Mesodermal cell (in vitro differentiated cells): ENCODE measurements at regions not wholly inside any gene's neighbourhood (a gene's known extent, or its start where the extent isn't known, plus 50 kb on each side); places are given as distances from the start of the nearest gene placed in this dataset.
"Not testable (repeated sequence)": the region's sequence is repeated elsewhere in the genome, so short reads cannot be mapped to it uniquely, and the experiment has no call there.

ENCODE experiments used
- H3K27ac ChIP-seq: 2 replicates; pipeline ENCODE4 v1.7.0; 2013; ENCODE audit warnings: mild to moderate bottlenecking, low read depth, low read length, moderate library complexity; ENCODE audit not compliant: severe bottlenecking
- H3K36me3 ChIP-seq: 2 replicates; pipeline ENCODE4 v1.7.1; 2013; ENCODE audit warnings: mild to moderate bottlenecking, low read length, moderate library complexity; ENCODE audit not compliant: control insufficient read depth, insufficient read depth
- H3K4me1 ChIP-seq: one replicate; pipeline ENCODE4 v1.7.1; 2013; ENCODE audit warnings: mild to moderate bottlenecking, low read length; ENCODE audit not compliant: insufficient read depth, control insufficient read depth, poor library complexity, severe bottlenecking
- H3K4me3 ChIP-seq: 2 replicates; pipeline ENCODE4 v1.7.0; 2013; ENCODE audit warnings: low read length, control low read depth, mild to moderate bottlenecking; ENCODE audit not compliant: insufficient read depth, poor library complexity, severe bottlenecking; ENCODE audit errors: extremely low read depth
- H3K9me3 ChIP-seq: 2 replicates; pipeline ENCODE4 v1.7.1; 2013; ENCODE audit warnings: mild to moderate bottlenecking, low read length, moderate library complexity; ENCODE audit not compliant: control insufficient read depth
- WGBS, 2 experiments: methylation state at CpG; one replicate each; pipeline ENCODE4 v1.1.5; 2013; ENCODE audit warnings: missing lambda C conversion rate in 2 of 2; ENCODE audit not compliant: insufficient coverage in 2 of 2; 5-methylcytosine and 5-hydroxymethylcytosine counted together

DNA sequence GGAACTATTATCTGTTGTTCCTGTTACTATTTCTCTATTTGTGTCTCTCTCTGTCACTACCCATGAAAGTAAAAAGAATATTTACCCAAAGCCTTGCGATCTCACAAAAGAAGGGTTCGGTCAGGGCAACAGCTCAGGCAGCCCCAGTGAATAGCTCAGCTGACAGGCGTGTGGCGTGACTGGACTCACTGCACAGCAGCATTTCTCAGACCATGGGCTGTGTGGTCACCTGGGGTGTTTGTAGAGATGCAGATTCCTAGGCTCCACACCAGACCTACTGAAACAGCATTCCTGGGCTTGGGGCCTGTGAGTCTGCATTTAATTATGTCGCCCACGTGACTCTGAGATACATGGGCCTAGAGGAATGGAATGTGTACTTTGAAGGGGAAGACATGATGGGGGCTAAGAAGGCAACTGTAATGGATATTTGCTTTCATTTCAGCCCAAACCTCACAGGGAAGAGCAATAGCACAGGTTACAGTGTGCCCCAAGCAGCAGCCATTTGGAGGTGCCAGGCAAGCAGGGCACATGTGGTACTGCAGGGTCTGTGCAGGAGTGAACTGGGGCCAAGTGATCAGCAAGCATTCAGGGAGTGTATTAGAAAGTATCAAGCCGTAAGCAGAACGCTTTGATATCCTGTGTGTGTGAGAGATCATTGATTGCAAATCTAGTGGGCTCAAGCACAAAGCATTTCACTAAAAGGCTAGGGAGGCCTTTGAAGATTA lies 90.4 kb upstream of the RBMS1 start:
- H3K9me3 ChIP-seq = no peaks in the 10 kb centered on the region
- H3K4me1 ChIP-seq = peaks cover 33% of the 10 kb centered on the region
- WGBS, 2 experiments = 87 to 92% methylated on average over 4 to 6 of the region's 8 CpGs
- H3K36me3 ChIP-seq = no peaks in the 10 kb centered on the region
- no peak overlapping the region for H3K4me3 ChIP-seq
- H3K27ac ChIP-seq = peak overlapping the region; percentile 78

DNA sequence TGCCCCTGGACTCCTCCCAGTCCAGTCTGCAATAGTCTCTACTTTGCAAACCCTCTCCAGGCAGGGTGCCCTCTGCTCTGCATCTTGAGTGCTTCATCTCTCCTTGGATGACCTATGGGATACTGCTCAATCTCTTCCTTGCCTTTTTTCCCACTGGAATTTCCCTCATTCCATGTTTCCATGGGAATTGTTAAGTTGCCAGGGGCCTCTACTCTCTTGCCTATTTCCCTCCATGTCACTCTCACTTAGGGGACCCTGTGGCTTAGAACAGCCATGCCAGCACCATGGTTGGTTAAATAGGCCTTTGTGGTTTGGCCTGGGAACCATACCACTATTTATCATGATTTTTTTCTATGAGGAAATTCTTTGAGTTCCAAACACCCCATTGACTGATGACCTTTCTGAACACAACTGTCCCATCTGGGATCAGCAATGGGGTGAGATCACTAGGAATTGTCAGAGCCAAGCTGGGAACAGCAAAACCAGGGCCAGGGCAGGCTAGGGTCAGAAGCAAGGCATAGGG lies 91.4 kb upstream of the RBMS1 start:
- Histone ChIP-seq H3K27ac (no peak overlapping the region), H3K36me3 (no peaks in the 10 kb centered on the region), H3K4me3 (no peak overlapping the region), H3K9me3 (no peaks in the 10 kb centered on the region), H3K4me1 (peaks cover 33% of the 10 kb centered on the region)

DNA sequence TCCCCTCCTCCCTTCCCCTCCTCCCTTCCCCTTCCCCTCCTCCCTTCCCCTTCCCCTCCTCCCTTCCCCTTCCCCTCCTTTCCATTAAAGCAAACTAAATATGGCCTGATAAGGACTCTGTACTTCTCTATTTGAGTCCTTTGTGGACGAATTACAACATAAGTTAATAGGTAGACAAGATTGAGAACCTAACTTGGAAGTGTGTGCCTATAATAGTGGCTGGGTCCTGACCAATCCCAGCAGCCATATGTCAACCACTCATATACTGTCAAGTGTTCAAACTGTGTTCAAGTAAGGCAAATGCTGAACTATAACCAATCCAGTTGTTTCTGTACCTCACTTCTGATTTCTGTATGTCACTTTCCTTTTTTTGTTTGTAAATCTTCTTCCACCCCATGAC lies 97.1 kb upstream of the RBMS1 start:
- Histone ChIP-seq H3K9me3 (peaks cover 3% of the 10 kb centered on the region), H3K36me3 (no peaks in the 10 kb centered on the region), H3K27ac (no peak overlapping the region), H3K4me3 (no peak overlapping the region), H3K4me1 (no peaks in the 10 kb centered on the region)
- no CpG with 5 or more reads among the region's 1 CpG for WGBS, 2 experiments

DNA sequence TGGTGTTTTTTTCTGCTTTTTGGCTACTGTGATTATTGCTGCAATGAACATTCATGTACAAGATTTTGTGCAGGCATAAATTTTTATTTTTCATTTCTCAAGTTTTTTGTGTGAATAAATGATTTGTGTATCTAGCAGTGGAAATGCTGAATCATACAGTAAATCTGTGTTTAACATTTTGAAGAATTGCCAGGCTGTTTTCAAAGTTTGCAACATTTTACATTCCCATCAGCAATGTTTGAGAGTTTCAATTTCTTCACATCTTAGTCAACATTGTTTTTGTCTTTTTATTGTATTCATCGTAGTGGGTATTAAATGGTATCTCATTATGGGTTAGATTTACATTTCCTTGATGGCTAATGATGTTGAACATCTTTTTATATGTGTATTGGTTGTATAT lies 98.8 kb upstream of the RBMS1 start:
- no peak overlapping the region for H3K27ac ChIP-seq
- no peaks in the 10 kb centered on the region for H3K4me1 ChIP-seq
- no peaks in the 10 kb centered on the region for H3K36me3 ChIP-seq
- peaks cover 3% of the 10 kb centered on the region for H3K9me3 ChIP-seq
- no peak overlapping the region for H3K4me3 ChIP-seq
- WGBS, 2 experiments = no CpG with 5 or more reads among the region's 1 CpG

DNA sequence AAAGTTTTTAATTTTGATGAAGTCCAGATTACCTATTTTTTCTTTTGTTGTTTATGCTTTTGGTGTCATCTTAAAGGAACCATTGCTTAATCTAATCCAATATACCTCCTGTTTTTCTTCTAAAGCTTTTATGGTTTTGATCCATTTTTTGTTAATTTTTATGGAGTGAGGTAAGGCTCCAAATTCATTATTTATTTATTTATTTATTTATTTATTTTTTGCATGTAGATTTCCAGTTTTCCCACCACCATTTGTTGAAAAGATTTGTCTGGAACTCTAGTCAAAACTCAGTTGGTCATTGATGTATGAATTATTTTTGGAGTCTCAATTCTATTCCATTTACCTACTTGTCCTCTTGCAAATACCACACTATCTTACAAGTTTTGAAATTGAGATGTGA lies 99.4 kb upstream of the RBMS1 start:
- Histone ChIP-seq H3K4me1 (no peaks in the 10 kb centered on the region), H3K27ac (no peak overlapping the region), H3K4me3 (no peak overlapping the region), H3K9me3 (peaks cover 3% of the 10 kb centered on the region), H3K36me3 (no peaks in the 10 kb centered on the region)

DNA sequence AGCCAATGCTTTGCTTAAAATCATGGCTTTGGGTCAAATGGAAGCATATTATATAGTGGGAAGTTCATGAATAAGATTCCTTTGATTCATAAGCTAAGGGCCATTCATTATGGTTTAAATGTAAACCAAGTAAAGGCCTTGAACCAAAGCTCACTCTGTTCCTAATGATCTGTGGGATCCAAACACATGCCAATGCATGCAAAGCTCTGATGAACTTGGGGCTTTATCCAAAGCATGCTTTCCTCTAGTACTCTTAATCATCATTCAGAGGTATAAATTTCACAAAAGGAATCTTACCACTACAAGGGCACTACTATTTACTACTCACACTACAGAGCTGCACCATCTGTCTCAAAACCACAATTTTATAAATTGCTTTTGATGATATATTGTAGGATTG lies 102.8 kb upstream of the RBMS1 start:
- Histone ChIP-seq H3K4me3 (no peak overlapping the region), H3K27ac (no peak overlapping the region), H3K36me3 (no peaks in the 10 kb centered on the region), H3K4me1 (no peaks in the 10 kb centered on the region), H3K9me3 (no peaks in the 10 kb centered on the region)

DNA sequence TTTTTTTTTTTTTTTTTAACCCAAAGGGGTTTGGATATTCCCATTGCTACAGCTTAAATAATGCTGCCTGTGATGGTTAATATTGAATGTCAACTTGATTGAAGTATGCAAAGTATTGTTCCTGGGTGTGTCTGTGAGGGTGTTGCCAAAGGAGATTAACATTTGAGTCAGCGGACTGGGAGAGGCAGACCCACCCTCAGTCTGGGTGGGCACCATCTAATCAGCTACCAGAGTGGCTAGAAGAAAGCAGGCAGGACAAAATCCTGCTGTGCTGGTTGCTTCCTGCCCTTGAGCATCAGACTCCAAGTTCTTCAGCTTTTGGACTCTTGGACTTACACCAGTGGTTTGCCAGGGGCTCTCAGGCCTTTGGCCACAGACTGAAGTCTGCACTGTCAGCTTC lies 106.8 kb upstream of the RBMS1 start:
- WGBS, 2 experiments = 100% methylated on average over 1 of the region's 1 CpG; no CpG with 5 or more reads in 1 of the 2 experiments
- H3K36me3 ChIP-seq, H3K27ac ChIP-seq: not testable (repeated sequence)

DNA sequence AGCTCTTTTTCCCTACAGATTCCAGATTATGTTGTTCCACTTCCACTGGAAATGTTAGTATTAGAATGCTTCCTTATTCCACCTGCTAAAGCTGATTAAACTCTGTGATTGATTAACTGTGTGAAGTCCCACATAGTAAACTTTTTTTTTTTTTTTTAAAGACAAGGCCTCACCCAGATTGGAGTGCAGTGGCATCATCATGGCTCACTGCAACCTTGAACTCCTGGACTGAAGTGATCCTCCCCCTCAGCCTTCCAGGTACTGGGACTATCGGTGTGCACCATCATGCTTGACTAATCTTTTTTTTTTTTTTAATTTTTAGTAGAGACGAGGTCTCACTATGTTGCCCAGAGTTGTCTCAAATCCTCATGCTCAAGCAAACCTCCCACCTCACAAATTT lies 108.5 kb upstream of the RBMS1 start:
- H3K4me3 ChIP-seq = no peak overlapping the region

More for the DNA sequence above, 106.8 kb upstream of the RBMS1 start:
- H3K4me1 ChIP-seq, H3K9me3 ChIP-seq, H3K4me3 ChIP-seq: not testable (repeated sequence)

DNA sequence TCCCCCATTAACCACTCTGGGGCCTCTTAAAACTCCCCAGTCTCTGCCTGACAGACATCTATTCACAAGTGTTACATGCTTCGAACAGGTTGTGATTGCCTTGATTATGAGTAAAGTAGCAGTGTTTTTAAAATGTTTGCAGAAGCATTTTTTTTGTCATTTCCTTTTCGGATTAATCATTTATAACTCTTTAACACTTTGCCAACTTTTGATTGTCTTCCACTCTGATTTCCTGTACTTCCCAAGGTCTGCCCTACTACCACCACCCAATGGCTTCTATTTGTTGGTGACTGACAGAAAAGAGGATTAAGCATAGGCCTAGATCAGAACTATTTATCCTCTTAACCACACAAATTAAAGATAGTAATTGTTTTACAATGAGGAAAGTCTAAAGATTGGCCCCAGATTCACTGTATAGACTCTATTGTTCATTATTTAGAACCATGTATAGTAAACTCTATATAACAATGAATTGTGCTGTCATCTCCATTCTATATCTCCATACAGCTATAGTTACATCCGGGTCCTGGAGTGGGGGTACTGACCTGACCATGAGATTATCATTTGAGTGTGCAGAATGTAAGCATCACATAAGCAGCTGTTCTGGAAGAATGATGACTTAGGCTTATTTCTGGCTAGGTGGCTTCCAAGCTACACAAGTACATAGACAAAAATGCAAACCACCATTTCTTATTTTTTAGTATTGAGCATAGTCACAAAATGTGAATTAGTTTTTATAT lies 110.3 kb upstream of the RBMS1 start:
- no peak overlapping the region for H3K4me3 ChIP-seq
- WGBS, 2 experiments = 100% methylated on average over 1 of the region's 3 CpGs; no CpG with 5 or more reads in 1 of the 2 experiments
- H3K4me1 ChIP-seq = no peaks in the 10 kb centered on the region
- H3K27ac ChIP-seq = no peak overlapping the region
- no peaks in the 10 kb centered on the region for H3K36me3 ChIP-seq
- no peaks in the 10 kb centered on the region for H3K9me3 ChIP-seq

More for the DNA sequence above, 108.5 kb upstream of the RBMS1 start:
- no peaks in the 10 kb centered on the region for H3K9me3 ChIP-seq
- no peaks in the 10 kb centered on the region for H3K36me3 ChIP-seq
- H3K4me1 ChIP-seq = no peaks in the 10 kb centered on the region
- H3K27ac ChIP-seq = no peak overlapping the region
- no CpG with 5 or more reads among the region's 2 CpGs for WGBS, 2 experiments

DNA sequence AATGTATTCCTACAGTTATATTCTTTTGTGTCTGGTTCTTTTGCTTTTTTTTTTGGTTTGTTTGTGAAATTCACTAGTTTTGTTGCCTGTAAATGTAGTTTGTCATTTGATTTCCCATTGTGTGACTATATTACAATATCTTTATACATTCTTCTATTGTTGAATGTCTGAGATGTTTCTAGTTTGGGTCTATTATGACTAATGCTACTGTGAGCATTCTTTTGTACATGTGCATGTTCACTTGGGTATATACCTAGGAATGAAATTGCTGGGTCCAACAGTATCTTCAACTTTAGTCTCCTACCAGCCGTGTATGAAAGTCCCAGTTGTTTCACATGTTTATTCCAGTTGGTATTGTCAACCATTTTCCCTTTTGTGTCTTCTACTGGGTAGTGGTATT lies 112.7 kb upstream of the RBMS1 start:
- WGBS, 2 experiments = 100% methylated on average over 1 of the region's 1 CpG; no CpG with 5 or more reads in 1 of the 2 experiments
- H3K4me3 ChIP-seq = no peak overlapping the region
- no peaks in the 10 kb centered on the region for H3K36me3 ChIP-seq
- no peak overlapping the region for H3K27ac ChIP-seq
- no peaks in the 10 kb centered on the region for H3K9me3 ChIP-seq
- no peaks in the 10 kb centered on the region for H3K4me1 ChIP-seq

DNA sequence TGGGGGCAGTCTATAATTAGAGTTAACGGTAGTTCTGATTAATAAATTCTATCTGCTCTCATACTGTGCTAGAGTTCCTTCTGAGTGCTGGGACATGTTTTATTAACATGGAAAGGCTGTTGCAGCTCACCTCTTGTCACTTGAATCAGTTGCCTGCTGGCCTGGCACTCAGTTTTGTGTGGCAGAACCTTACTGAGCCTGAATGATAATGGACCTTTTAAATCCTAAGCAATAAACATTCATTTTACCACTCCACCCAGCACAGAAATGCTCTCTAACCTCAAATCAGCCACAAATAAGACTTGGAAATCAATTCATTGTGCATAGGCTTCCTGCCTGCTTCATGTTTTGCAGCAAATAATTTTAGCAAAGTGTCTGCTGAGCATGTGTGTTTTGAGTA lies 115.0 kb upstream of the RBMS1 start:
- no peak overlapping the region for H3K4me3 ChIP-seq
- H3K4me1 ChIP-seq = peaks cover 5% of the 10 kb centered on the region
- no CpG with 5 or more reads among the region's 1 CpG for WGBS, 2 experiments
- no peaks in the 10 kb centered on the region for H3K9me3 ChIP-seq
- H3K36me3 ChIP-seq = no peaks in the 10 kb centered on the region
- no peak overlapping the region for H3K27ac ChIP-seq
